ENCODE measurements at regions not wholly inside any gene's neighbourhood (a gene's known extent, or its start where the extent isn't known, plus 50 kb on each side); places are given as distances from the start of the nearest gene placed in this dataset.

DNA sequence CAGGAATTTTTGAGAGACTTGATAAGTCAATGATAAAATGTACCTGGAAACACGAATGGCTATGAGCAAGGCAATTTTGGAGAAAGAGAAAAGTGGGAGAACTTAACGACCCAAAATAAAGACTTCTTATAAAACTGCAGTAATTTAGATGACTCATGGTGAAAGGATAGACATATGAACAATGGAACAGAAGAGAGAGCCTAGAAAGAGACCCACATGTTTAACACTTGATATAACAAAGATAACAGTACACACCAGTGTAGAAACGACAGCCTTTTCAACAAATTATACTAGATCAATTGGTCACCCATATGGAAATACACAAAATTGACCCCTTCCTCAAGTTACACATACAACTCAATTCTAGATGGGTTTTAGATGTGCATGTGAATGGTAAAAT, 117.5 kb upstream of the GALNT2 start:
- H3K4me3 ChIP-seq (ENCODE audit: low read depth in 1 of 2, low read length in 2 of 2), result no peak overlapping the region
- H3K27me3 ChIP-seq (ENCODE audit: control insufficient read depth in 1 of 2, insufficient read depth in 2 of 2, low read length in 2 of 2), result no peaks in the 10 kb centered on the region
- no peaks in the 10 kb centered on the region for H3K36me3 ChIP-seq (ENCODE audit: control insufficient read depth in 2 of 2, insufficient read depth in 2 of 2, low read length in 1 of 2)
- no peaks in the 10 kb centered on the region for H3K4me1 ChIP-seq (ENCODE audit: control insufficient read depth in 2 of 2, insufficient read depth in 2 of 2, low read length in 1 of 2)
- no peak overlapping the region for H3K27ac ChIP-seq (ENCODE audit: low read depth in 2 of 2, low read length in 1 of 2)
- H3K9me3 ChIP-seq (ENCODE audit: control insufficient read depth in 2 of 2, insufficient read depth in 1 of 2, low read depth in 1 of 2, low read length in 1 of 2), result no peaks in the 10 kb centered on the region
- 66 to 69% methylated on average over 3 of the region's 3 CpGs for WGBS, 2 donors

DNA sequence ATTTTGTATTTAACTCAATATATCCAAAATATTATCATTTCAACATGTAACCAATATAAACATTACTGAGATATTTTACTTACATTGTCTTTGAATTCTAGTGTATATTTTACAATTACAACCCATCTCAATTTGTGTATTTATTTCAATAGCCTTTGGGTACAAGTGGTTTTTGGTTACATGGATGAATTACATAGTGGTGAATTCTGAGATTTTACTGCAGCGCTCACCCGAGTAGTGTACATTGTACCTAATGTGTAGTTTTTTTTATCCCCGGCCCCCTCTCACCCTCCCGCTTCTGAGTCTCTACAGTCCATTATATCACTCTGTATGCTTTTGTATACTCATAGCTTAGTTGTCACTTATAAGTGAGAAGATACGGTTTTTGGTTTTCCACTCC, 117.0 kb upstream of the GALNT2 start:
- no peaks in the 10 kb centered on the region for H3K27me3 ChIP-seq (ENCODE audit: control insufficient read depth in 1 of 2, insufficient read depth in 2 of 2, low read length in 2 of 2)
- H3K9me3 ChIP-seq (ENCODE audit: control insufficient read depth in 2 of 2, insufficient read depth in 1 of 2, low read depth in 1 of 2, low read length in 1 of 2), result no peaks in the 10 kb centered on the region
- WGBS, 2 donors, result 94 to 97% methylated on average over 5 of the region's 5 CpGs
- H3K4me3 ChIP-seq (ENCODE audit: low read depth in 1 of 2, low read length in 2 of 2), result no peak overlapping the region
- H3K27ac ChIP-seq (ENCODE audit: low read depth in 2 of 2, low read length in 1 of 2), result no peak overlapping the region
- no peaks in the 10 kb centered on the region for H3K36me3 ChIP-seq (ENCODE audit: control insufficient read depth in 2 of 2, insufficient read depth in 2 of 2, low read length in 1 of 2)
- no peaks in the 10 kb centered on the region for H3K4me1 ChIP-seq (ENCODE audit: control insufficient read depth in 2 of 2, insufficient read depth in 2 of 2, low read length in 1 of 2)

DNA sequence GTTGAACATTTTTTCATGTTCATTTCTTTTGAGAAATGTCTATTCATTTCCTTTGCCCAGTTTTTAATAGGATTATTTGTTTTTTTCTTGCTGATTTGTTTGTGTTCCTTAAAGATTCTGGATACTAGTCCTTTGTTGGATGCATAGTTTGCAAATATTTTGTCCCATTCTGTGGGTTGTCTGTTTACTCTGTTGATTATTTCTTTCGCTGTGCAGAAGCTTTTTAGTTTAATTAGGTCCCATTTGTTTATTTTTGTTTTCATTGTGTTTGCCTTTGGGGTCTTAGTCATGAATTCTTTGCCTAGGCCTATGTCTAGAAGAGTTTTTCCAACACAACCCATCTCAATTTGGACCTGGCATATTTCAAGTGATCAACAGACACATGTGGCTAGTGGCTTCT, 116.1 kb upstream of the GALNT2 start:
- Histone ChIP-seq H3K27ac (ENCODE audit: low read depth in 2 of 2, low read length in 1 of 2) (no peak overlapping the region), H3K36me3 (ENCODE audit: control insufficient read depth in 2 of 2, insufficient read depth in 2 of 2, low read length in 1 of 2) (no peaks in the 10 kb centered on the region), H3K4me1 (ENCODE audit: control insufficient read depth in 2 of 2, insufficient read depth in 2 of 2, low read length in 1 of 2) (no peaks in the 10 kb centered on the region), H3K9me3 (ENCODE audit: control insufficient read depth in 2 of 2, insufficient read depth in 1 of 2, low read depth in 1 of 2, low read length in 1 of 2) (no peaks in the 10 kb centered on the region), H3K4me3 (ENCODE audit: low read depth in 1 of 2, low read length in 2 of 2) (no peak overlapping the region), H3K27me3 (ENCODE audit: control insufficient read depth in 1 of 2, insufficient read depth in 2 of 2, low read length in 2 of 2) (no peaks in the 10 kb centered on the region)
- WGBS, 2 donors, result 63 to 66% methylated on average over 1 of the region's 1 CpG

DNA sequence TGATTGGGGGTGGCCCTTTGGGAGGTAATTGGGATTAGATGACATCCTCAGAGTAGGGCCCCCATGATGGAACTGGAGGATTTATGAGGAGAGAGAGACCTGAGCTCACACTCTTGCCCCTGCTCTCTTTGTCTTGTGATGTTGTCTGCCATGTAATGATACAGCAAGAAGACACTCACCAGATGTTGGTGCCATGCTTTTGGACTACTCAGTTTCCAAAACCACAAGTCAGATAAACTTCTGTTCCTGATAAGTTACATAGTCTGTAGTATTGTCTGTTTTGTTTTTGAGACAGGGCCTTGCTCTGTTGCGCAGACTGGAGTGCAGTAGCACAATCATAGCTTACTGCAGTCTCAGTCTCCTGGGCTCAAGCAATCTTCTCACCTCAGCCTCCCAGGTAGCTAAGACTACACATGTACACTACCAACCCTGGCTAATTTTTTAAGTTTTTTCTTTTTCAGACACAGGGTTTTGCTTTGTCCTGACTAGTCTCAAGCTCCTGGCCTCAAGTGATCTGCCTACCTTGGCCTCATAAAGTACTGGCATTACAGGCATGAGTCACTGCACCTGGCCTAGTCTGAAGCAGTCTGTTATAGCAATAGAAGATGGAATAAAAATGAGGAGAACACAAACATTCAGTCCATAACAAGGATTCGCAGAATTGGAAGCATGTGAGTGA, 115.0 kb upstream of the GALNT2 start:
- Histone ChIP-seq H3K4me1 (ENCODE audit: control insufficient read depth in 2 of 2, insufficient read depth in 2 of 2, low read length in 1 of 2) (no peaks in the 10 kb centered on the region), H3K36me3 (ENCODE audit: control insufficient read depth in 2 of 2, insufficient read depth in 2 of 2, low read length in 1 of 2) (no peaks in the 10 kb centered on the region), H3K9me3 (ENCODE audit: control insufficient read depth in 2 of 2, insufficient read depth in 1 of 2, low read depth in 1 of 2, low read length in 1 of 2) (no peaks in the 10 kb centered on the region), H3K4me3 (ENCODE audit: low read depth in 1 of 2, low read length in 2 of 2) (no peak overlapping the region), H3K27ac (ENCODE audit: low read depth in 2 of 2, low read length in 1 of 2) (no peak overlapping the region), H3K27me3 (ENCODE audit: control insufficient read depth in 1 of 2, insufficient read depth in 2 of 2, low read length in 2 of 2) (no peaks in the 10 kb centered on the region)
- 75 to 76% methylated on average over 2 of the region's 2 CpGs for WGBS, 2 donors

DNA sequence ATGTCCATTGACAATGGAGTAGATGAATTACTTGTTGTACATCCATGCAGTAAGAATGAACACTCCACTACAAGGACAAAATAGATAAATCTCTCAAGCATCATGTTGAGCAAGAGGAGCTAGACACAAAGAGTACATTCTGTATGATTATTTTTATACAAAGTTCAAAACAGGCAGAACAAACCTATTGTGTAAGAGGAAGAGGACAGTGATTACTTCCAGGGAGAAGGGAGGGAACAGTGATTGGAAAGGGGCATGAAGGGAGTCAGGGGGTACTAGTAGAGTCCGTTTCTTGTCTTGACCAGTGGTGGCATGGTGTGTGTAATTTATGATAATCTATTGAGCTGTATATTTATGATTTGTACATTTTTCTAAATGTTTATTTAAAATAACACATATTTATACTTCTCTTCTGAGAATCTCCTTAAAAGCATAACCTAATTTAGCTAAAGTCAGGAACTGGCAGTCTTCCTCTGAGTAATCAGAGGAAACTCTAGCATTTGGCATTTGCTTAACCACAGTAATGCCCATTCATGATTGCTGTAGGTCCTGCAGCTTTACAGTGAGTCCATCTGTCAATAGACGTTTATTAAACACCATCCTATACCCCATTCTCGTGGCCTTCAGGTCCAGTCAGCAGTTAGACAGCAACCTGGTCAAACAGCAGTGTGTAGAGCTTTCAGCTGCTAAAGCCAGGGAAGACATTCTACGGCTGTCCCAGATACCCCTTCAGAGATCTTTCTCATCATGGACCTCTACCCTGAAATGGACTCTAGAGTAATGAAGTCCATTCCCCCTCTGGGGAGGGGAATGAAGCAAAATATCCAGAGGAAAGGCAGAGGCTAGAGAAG, 114.1 kb upstream of the GALNT2 start:
- H3K4me1 ChIP-seq (ENCODE audit: control insufficient read depth in 2 of 2, insufficient read depth in 2 of 2, low read length in 1 of 2), result no peaks in the 10 kb centered on the region
- no peaks in the 10 kb centered on the region for H3K36me3 ChIP-seq (ENCODE audit: control insufficient read depth in 2 of 2, insufficient read depth in 2 of 2, low read length in 1 of 2)
- WGBS, 2 donors, result 68 to 75% methylated on average over 4 of the region's 4 CpGs
- peak overlapping the region in 1 of 2 donors; percentile 13 for H3K27ac ChIP-seq (ENCODE audit: low read depth in 2 of 2, low read length in 1 of 2)
- H3K4me3 ChIP-seq (ENCODE audit: low read depth in 1 of 2, low read length in 2 of 2), result no peak overlapping the region
- H3K9me3 ChIP-seq (ENCODE audit: control insufficient read depth in 2 of 2, insufficient read depth in 1 of 2, low read depth in 1 of 2, low read length in 1 of 2), result no peaks in the 10 kb centered on the region
- no peaks in the 10 kb centered on the region for H3K27me3 ChIP-seq (ENCODE audit: control insufficient read depth in 1 of 2, insufficient read depth in 2 of 2, low read length in 2 of 2)

DNA sequence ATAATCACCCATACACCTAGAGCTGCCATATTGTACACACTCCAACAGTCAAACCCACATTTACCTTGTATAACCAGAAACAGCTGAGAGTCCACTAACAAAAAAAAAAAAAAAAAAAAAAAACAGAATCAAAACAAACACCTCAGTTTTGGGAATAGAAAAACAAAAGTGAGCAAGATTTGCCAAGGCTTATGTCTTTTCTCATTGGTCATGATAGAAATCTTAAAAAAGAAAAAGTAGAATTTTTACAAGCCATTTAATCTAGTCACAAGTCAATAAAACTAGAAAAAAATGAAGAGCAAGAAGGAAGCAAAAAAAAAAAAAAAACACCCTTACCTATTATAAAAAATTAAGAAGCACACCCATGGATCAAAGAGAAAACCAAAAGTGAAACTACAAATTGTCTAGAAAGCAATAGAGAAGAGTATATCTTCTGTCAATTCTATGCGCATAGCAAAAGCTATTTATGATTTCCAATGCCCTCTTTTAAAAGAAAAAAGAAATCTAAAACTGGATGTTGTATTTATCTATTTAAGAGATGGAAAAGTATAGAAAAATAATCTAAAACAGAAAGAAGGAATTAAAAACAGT, 113.2 kb upstream of the GALNT2 start:
- no peaks in the 10 kb centered on the region for H3K4me1 ChIP-seq (ENCODE audit: control insufficient read depth in 2 of 2, insufficient read depth in 2 of 2, low read length in 1 of 2)
- H3K4me3 ChIP-seq (ENCODE audit: low read depth in 1 of 2, low read length in 2 of 2), result no peak overlapping the region
- no peaks in the 10 kb centered on the region for H3K27me3 ChIP-seq (ENCODE audit: control insufficient read depth in 1 of 2, insufficient read depth in 2 of 2, low read length in 2 of 2)
- H3K36me3 ChIP-seq (ENCODE audit: control insufficient read depth in 2 of 2, insufficient read depth in 2 of 2, low read length in 1 of 2), result no peaks in the 10 kb centered on the region
- H3K9me3 ChIP-seq (ENCODE audit: control insufficient read depth in 2 of 2, insufficient read depth in 1 of 2, low read depth in 1 of 2, low read length in 1 of 2), result no peaks in the 10 kb centered on the region
- H3K27ac ChIP-seq (ENCODE audit: low read depth in 2 of 2, low read length in 1 of 2), result no peak overlapping the region
- 49 to 61% methylated on average over 1 of the region's 1 CpG for WGBS, 2 donors

DNA sequence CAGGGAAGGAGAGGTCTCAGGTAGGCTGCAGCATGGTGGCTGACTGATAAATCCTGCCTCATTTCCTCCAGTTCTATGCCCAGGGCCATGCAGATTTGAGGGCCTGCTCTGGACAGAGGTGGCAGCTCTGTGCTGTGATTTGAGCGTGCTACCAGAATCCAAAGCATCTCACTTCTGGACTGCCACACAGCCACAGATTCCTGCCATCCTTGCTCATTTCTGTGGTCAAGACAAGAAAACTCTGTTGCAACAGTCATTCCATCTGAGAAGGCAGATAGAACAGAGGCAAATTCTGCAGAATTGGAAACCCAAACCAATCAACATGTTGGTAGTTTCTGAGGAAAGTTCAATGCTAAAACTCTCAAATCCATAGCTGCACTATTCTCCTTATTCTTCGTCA, 102.8 kb upstream of the GALNT2 start:
- no peaks in the 10 kb centered on the region for H3K9me3 ChIP-seq (ENCODE audit: control insufficient read depth in 2 of 2, insufficient read depth in 1 of 2, low read depth in 1 of 2, low read length in 1 of 2)
- no peak overlapping the region for H3K4me3 ChIP-seq (ENCODE audit: low read depth in 1 of 2, low read length in 2 of 2)
- H3K27me3 ChIP-seq (ENCODE audit: control insufficient read depth in 1 of 2, insufficient read depth in 2 of 2, low read length in 2 of 2), result no peaks in the 10 kb centered on the region
- 87 to 93% methylated on average over 2 of the region's 2 CpGs for WGBS, 2 donors
- no peaks in the 10 kb centered on the region for H3K36me3 ChIP-seq (ENCODE audit: control insufficient read depth in 2 of 2, insufficient read depth in 2 of 2, low read length in 1 of 2)
- no peaks in the 10 kb centered on the region for H3K4me1 ChIP-seq (ENCODE audit: control insufficient read depth in 2 of 2, insufficient read depth in 2 of 2, low read length in 1 of 2)
- no peak overlapping the region for H3K27ac ChIP-seq (ENCODE audit: low read depth in 2 of 2, low read length in 1 of 2)

DNA sequence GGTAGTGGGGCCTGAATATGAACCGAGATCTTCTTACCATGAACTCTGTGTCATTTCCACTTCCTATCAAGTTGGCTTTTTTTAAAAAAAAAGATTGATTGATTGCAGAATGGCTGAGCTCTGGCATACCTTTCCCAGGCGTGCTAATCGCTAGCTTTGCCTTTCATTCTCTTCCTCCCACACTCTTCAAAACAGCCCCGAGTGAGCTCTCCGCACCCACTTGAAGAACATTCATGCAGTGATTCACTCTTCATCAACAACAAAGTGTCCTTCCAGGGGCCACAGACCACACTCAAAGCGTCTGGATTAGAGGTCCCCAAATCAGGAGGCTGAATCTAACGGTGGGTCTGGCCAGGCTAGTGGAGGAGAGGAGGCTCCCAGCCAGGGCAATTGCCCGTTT, 96.3 kb upstream of the GALNT2 start:
- H3K4me1 ChIP-seq (ENCODE audit: control insufficient read depth in 2 of 2, insufficient read depth in 2 of 2, low read length in 1 of 2), result no peaks in the 10 kb centered on the region
- no peaks in the 10 kb centered on the region for H3K36me3 ChIP-seq (ENCODE audit: control insufficient read depth in 2 of 2, insufficient read depth in 2 of 2, low read length in 1 of 2)
- H3K4me3 ChIP-seq (ENCODE audit: low read depth in 1 of 2, low read length in 2 of 2), result no peak overlapping the region
- H3K27ac ChIP-seq (ENCODE audit: low read depth in 2 of 2, low read length in 1 of 2), result no peak overlapping the region
- no peaks in the 10 kb centered on the region for H3K9me3 ChIP-seq (ENCODE audit: control insufficient read depth in 2 of 2, insufficient read depth in 1 of 2, low read depth in 1 of 2, low read length in 1 of 2)
- 57 to 64% methylated on average over 8 of the region's 8 CpGs for WGBS, 2 donors
- H3K27me3 ChIP-seq (ENCODE audit: control insufficient read depth in 1 of 2, insufficient read depth in 2 of 2, low read length in 2 of 2), result no peaks in the 10 kb centered on the region

DNA sequence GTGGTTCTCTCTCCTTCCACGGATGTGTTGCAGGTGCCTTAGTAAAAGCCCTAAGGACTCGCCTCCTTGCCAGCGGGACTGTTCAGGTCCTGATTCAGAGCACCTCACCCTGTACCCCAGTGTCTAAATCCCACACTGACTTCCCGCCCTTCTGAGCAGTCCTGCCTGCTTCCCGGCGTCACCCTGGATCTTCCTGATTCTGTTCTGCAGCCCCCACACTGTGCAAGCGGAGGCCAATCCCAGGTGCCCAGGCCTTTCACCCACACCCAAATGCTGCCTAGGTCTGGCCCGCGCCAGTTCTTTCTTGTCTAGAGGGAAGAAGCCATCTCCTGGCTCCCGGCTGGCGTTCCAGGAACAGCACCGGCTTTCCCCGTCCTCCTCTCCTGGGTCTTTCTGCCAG, 95.9 kb upstream of the GALNT2 start:
- Histone ChIP-seq H3K9me3 (ENCODE audit: control insufficient read depth in 2 of 2, insufficient read depth in 1 of 2, low read depth in 1 of 2, low read length in 1 of 2) (peaks cover 0 to 3% of the 10 kb centered on the region in 2 donors), H3K27me3 (ENCODE audit: control insufficient read depth in 1 of 2, insufficient read depth in 2 of 2, low read length in 2 of 2) (no peaks in the 10 kb centered on the region), H3K4me1 (ENCODE audit: control insufficient read depth in 2 of 2, insufficient read depth in 2 of 2, low read length in 1 of 2) (no peaks in the 10 kb centered on the region), H3K36me3 (ENCODE audit: control insufficient read depth in 2 of 2, insufficient read depth in 2 of 2, low read length in 1 of 2) (no peaks in the 10 kb centered on the region), H3K4me3 (ENCODE audit: low read depth in 1 of 2, low read length in 2 of 2) (no peak overlapping the region), H3K27ac (ENCODE audit: low read depth in 2 of 2, low read length in 1 of 2) (no peak overlapping the region)
- WGBS, 2 donors, result 87 to 90% methylated on average over 13 of the region's 13 CpGs

Measured in esophagus (tissue), 2 donors.